Endothelial cell of umbilical vein (primary cell): ENCODE measurements at regions not wholly inside any gene's neighbourhood (a gene's known extent, or its start where the extent isn't known, plus 50 kb on each side); places are given as distances from the start of the nearest gene placed in this dataset.

Source experiments
- BruUV-seq: library from RNA; stranded (reverse); fragments of 400-500 nt; replicated peaks from 2 replicates; lab custom pipeline; 2021; lab: Mats Ljungman, UMichigan
- CTCF ChIA-PET: fragments of 300-600, 350-600 bp; sonication (Branson Sonifier 250); formaldehyde crosslinking; loops from one replicate; lab custom pipeline; 2021; ENCODE audit warnings: antibody characterized with exemption, inconsistent platforms; lab: Charles Lee
- POLR2A ChIA-PET: fragments of 300-600, 350-600 bp; sonication (Branson Sonifier 250); formaldehyde crosslinking; loops from one replicate; lab custom pipeline; 2021; ENCODE audit warnings: antibody characterized with exemption, inconsistent platforms; lab: Charles Lee
- DNase-seq: peaks from one replicate; pipeline ENCODE4 v3.0.0-alpha.2; 2011; ENCODE audit warnings: low read depth, low spot score
- FAIRE-seq: peaks from 2 replicates; lab custom pipeline; 2011; peaks lifted over from hg19 to GRCh38; lab: Jason Lieb, UNC
- H2AFZ ChIP-seq: 2 replicates; pipeline ENCODE4 v1.6.0; 2012; ENCODE audit warnings: low read depth, low read length, control low read depth, inconsistent platforms
- H3K27ac ChIP-seq: 2 replicates; pipeline ENCODE4 v1.5.1; 2011; ENCODE audit warnings: low read depth, mild to moderate bottlenecking, control low read depth, low read length, moderate library complexity; ENCODE audit not compliant: insufficient read depth
- H3K27me3 ChIP-seq, 2 experiments: 2 replicates each; pipeline versions ENCODE4 v1.6.0 to v1.6.1; 2011; ENCODE audit warnings: low read length in 2 of 2, mixed read lengths in 1 of 2; ENCODE audit not compliant: control insufficient read depth in 2 of 2, insufficient read depth in 2 of 2
- H3K36me3 ChIP-seq, 2 experiments: 2 replicates in 1 of 2; 3 replicates in 1 of 2; pipeline ENCODE4 v1.5.1; 2011; ENCODE audit warnings: low read length in 2 of 2, mild to moderate bottlenecking in 1 of 2, moderate library complexity in 1 of 2; ENCODE audit not compliant: control insufficient read depth in 2 of 2, insufficient read depth in 2 of 2; ENCODE audit errors: extremely low read depth in 1 of 2
- H3K4me1 ChIP-seq: 3 replicates; pipeline ENCODE4 v1.5.1; 2011; ENCODE audit warnings: mild to moderate bottlenecking, low read length; ENCODE audit not compliant: control insufficient read depth, insufficient read depth; ENCODE audit errors: extremely low read depth
- H3K4me2 ChIP-seq: 2 replicates; pipeline ENCODE4 v1.6.1; 2011; ENCODE audit warnings: low read length, control low read depth, mixed read lengths; ENCODE audit not compliant: insufficient read depth
- H3K4me3 ChIP-seq, 3 experiments: fragments of 200-600 bp in 1 of 3; sonication (generic), shearing (Covaris generic) in 1 of 3; replicated peaks in 1 of 3; 2 replicates each; pipeline ENCODE4 v1.5.1; 2011 to 2016; ENCODE audit warnings: control low read depth in 3 of 3, low read length in 3 of 3, mild to moderate bottlenecking in 2 of 3, inconsistent platforms in 1 of 3, low read depth in 1 of 3, moderate library complexity in 1 of 3; ENCODE audit not compliant: insufficient read depth in 1 of 3
- H3K79me2 ChIP-seq: 2 replicates; pipeline ENCODE4 v1.6.0; 2012; ENCODE audit warnings: low read length, inconsistent platforms; ENCODE audit not compliant: control insufficient read depth, insufficient read depth
- H3K9ac ChIP-seq: replicated peaks from 2 replicates; pipeline ENCODE3; 2011; ENCODE audit warnings: low read length, control low read depth; ENCODE audit not compliant: insufficient read depth; ENCODE audit errors: extremely low read depth
- H3K9me1 ChIP-seq: replicated peaks from 3 replicates; pipeline ENCODE4 v1.6.0; 2011; ENCODE audit warnings: mild to moderate bottlenecking, low read length; ENCODE audit not compliant: control insufficient read depth, insufficient read depth; ENCODE audit errors: extremely low read depth
- H3K9me3 ChIP-seq: replicated peaks from 2 replicates; pipeline ENCODE4 v1.5.1; 2012; ENCODE audit warnings: low read length, inconsistent platforms; ENCODE audit not compliant: control insufficient read depth, insufficient read depth
- H4K20me1 ChIP-seq: replicated peaks from 2 replicates; pipeline ENCODE3; 2011; ENCODE audit warnings: mild to moderate bottlenecking, low read length; ENCODE audit not compliant: control insufficient read depth, insufficient read depth; ENCODE audit errors: extremely low read depth
- EZH2 ChIP-seq: IDR thresholded peaks from 2 replicates; pipeline ENCODE4 v1.6.1; 2012; ENCODE audit warnings: borderline replicate concordance, low read depth, mild to moderate bottlenecking, moderate library complexity, low read length, inconsistent platforms; ENCODE audit not compliant: severe bottlenecking
- FOS ChIP-seq: IDR thresholded peaks from 2 replicates; pipeline ENCODE4 v1.6.1; 2011; ENCODE audit warnings: mild to moderate bottlenecking, low read length, moderate library complexity, borderline replicate concordance; ENCODE audit not compliant: insufficient read depth
- GATA2 ChIP-seq: IDR thresholded peaks from 2 replicates; pipeline ENCODE4 v1.7.0; 2011; ENCODE audit warnings: low read depth, mild to moderate bottlenecking, moderate library complexity, mixed read lengths, low read length; ENCODE audit not compliant: insufficient read length, insufficient read depth
- JUN ChIP-seq: IDR thresholded peaks from 2 replicates; pipeline ENCODE4 v1.6.1; 2011; ENCODE audit warnings: borderline replicate concordance, low read depth; ENCODE audit not compliant: insufficient read length, insufficient read depth
- MYC ChIP-seq: IDR thresholded peaks from one replicate; pipeline ENCODE4 v1.6.1; 2011; ENCODE audit warnings: mild to moderate bottlenecking, low read depth, low read length
- POLR2AphosphoS5 ChIP-seq: IDR thresholded peaks from 2 replicates; pipeline ENCODE4 v1.6.1; 2012; ENCODE audit warnings: low read depth, mild to moderate bottlenecking, control low read depth, low read length, moderate library complexity; ENCODE audit not compliant: insufficient read depth
- dilution Hi-C: fragments of 300-500 bp; cut with MboI; formaldehyde crosslinking; loops from one replicate; pipeline ENCODE4 v1.15.0; 2019; ENCODE audit warnings: low sequenced_read_pairs; ENCODE audit not compliant: extremely low pct_ligation_motif_present
- intact Hi-C: fragments of 100-400 bp; cut with micrococcal nuclease; formaldehyde crosslinking; loops from one replicate; pipeline ENCODE4 v1.10.0; 2022
- TF ChIP-seq, protein P1 (sequence below): IDR thresholded peaks from 2 replicates; pipeline ENCODE4 v1.6.1; 2011; ENCODE audit not compliant: insufficient read depth, insufficient read length
- TF ChIP-seq, protein P2 (sequence below), 2 donors: IDR thresholded peaks; 1 replicate in 1 of 2; 2 replicates in 1 of 2; pipeline ENCODE4 v1.5.1; 2011; ENCODE audit warnings: low read length in 2 of 2, mild to moderate bottlenecking in 2 of 2, moderate library complexity in 2 of 2, control low read depth in 1 of 2, inconsistent platforms in 1 of 2, low read depth in 1 of 2; ENCODE audit not compliant: insufficient read depth in 1 of 2; ENCODE audit errors: extremely low read depth in 1 of 2

DNA sequence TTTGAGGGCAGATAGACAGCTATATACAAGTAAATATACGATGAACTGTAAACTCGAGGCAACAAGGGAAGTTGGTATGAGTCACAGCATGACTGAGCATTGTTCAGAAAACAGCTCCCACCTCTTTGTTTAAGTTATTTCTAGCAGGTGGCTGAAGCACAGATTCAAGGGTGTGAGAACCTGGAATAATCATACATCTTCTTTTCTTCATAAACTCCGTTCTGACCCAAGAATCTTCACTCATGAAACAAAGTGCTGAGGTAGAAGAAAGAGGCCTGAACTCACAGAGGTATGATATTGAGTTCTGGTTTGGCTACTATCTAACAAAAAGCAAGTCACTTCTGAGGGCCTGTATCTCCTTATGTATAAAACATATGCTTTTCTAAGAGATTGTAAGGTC lies 364.1 kb upstream of the KITLG start:
- peak overlapping the region; percentile 15 for H3K4me2 ChIP-seq
- FAIRE-seq (peak; percentile 83), DNase-seq (peak; percentile 91)
- CTCF ChIA-PET = interaction anchor here (0.5 to 2.4 kb wide), 9 partner anchors 8 to 365 kb away, joined by 3 to 12 read pairs (median 4); partner anchors contain the start of gene KITLG
- H2AFZ ChIP-seq = peak overlapping the region; percentile 2
- no peaks in the 10 kb centered on the region for H3K9me1 ChIP-seq
- BruUV-seq = no TSS peak
- dilution Hi-C loops (no loop called here), intact Hi-C loops (loop anchor here (1.0 kb wide), 2 partner anchors 18 to 49 kb away; no protein-coding TSS in a partner anchor)
- peak overlapping the region; percentile 85 for H3K27ac ChIP-seq
- H3K36me3 ChIP-seq = no peaks in the 10 kb centered on the region
- H3K4me1 ChIP-seq = peaks cover 41% of the 10 kb centered on the region
- POLR2A ChIA-PET = interaction anchor here (0.9 kb wide), 1 partner anchor 364 kb away, joined by 3 read pairs; the partner anchor contains the start of gene KITLG
- H3K9me3 ChIP-seq = no peaks in the 10 kb centered on the region
- TF ChIP-seq JUN (peak; percentile 97), GATA2 (no peak), MYC (no peak), EZH2 (no peak), POLR2AphosphoS5 (peak; percentile 58), FOS (peak; percentile 93)
- TF ChIP-seq, protein P1, sequence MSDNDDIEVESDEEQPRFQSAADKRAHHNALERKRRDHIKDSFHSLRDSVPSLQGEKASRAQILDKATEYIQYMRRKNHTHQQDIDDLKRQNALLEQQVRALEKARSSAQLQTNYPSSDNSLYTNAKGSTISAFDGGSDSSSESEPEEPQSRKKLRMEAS = no peak
- TF ChIP-seq, protein P2, sequence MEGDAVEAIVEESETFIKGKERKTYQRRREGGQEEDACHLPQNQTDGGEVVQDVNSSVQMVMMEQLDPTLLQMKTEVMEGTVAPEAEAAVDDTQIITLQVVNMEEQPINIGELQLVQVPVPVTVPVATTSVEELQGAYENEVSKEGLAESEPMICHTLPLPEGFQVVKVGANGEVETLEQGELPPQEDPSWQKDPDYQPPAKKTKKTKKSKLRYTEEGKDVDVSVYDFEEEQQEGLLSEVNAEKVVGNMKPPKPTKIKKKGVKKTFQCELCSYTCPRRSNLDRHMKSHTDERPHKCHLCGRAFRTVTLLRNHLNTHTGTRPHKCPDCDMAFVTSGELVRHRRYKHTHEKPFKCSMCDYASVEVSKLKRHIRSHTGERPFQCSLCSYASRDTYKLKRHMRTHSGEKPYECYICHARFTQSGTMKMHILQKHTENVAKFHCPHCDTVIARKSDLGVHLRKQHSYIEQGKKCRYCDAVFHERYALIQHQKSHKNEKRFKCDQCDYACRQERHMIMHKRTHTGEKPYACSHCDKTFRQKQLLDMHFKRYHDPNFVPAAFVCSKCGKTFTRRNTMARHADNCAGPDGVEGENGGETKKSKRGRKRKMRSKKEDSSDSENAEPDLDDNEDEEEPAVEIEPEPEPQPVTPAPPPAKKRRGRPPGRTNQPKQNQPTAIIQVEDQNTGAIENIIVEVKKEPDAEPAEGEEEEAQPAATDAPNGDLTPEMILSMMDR (IDR thresholded peaks at IDR 0.05; ENCODE audit: extremely low read depth in 1 of 2, insufficient read depth in 1 of 2, low read depth in 1 of 2, low read length in 2 of 2) = no peak
- H3K27me3 ChIP-seq = no peaks in the 10 kb centered on the region
- no peaks in the 10 kb centered on the region for H4K20me1 ChIP-seq
- H3K4me3 ChIP-seq = no peak overlapping the region
- H3K79me2 ChIP-seq = no peaks in the 10 kb centered on the region
- H3K9ac ChIP-seq = peak overlapping the region; percentile 65
